Fibroblast of pulmonary artery (primary cell): ENCODE measurements at regions not wholly inside any gene's neighbourhood (a gene's known extent, or its start where the extent isn't known, plus 50 kb on each side); places are given as distances from the start of the nearest gene placed in this dataset.

ENCODE experiments used
- DNase-seq: peaks from one replicate; pipeline ENCODE4 v3.0.0-alpha.2; 2010; ENCODE audit warnings: low read depth
- H3K4me3 ChIP-seq: replicated peaks from 2 replicates; pipeline ENCODE4 v1.5.1; 2011; ENCODE audit warnings: low read depth, mild to moderate bottlenecking, control low read depth, low read length, moderate library complexity
- CTCF ChIP-seq: IDR thresholded peaks from 2 replicates; pipeline ENCODE4 v1.5.1; 2011; ENCODE audit warnings: mild to moderate bottlenecking, control low read depth, low read length, inconsistent platforms; ENCODE audit errors: missing control alignments

GRCh38 chr20:25750765-25751696, 54.4 kb upstream of the ZNF337 start:
- H3K4me3 ChIP-seq, result peak overlapping the region; percentile 50
- peak; percentile 59 for DNase-seq
- no peak for TF ChIP-seq CTCF

GRCh38 chr20:25750220-25750764, 53.6 kb upstream of the ZNF337 start:
- peak overlapping the region; percentile 50 for H3K4me3 ChIP-seq
- no peak for TF ChIP-seq CTCF
- no peak for DNase-seq

GRCh38 chr20:25749649-25750048, 53.0 kb upstream of the ZNF337 start:
- no peak for DNase-seq
- no peak overlapping the region for H3K4me3 ChIP-seq
- no peak for TF ChIP-seq CTCF
